MM.1S (cell line): ENCODE measurements at regions not wholly inside any gene's neighbourhood (a gene's known extent, or its start where the extent isn't known, plus 50 kb on each side); places are given as distances from the start of the nearest gene placed in this dataset.

ENCODE experiments used
- DNase-seq: peaks from one replicate; pipeline ENCODE4 v3.0.0-alpha.2; 2015
- H2AFZ ChIP-seq: fragments of 300-600 bp; sonication (generic); 2 replicates; pipeline ENCODE4 v1.6.0; 2016; ENCODE audit warnings: antibody characterized with exemption, low read length
- H3F3A ChIP-seq: fragments of 300-600 bp; sonication (generic); 2 replicates; pipeline ENCODE4 v1.6.1; 2016; ENCODE audit warnings: mild to moderate bottlenecking, antibody characterized with exemption, low read length, moderate library complexity, mixed read lengths; ENCODE audit not compliant: insufficient read depth
- H3K27ac ChIP-seq: fragments of 300-600 bp; sonication (generic); 2 replicates; pipeline ENCODE4 v1.5.1; 2016; ENCODE audit warnings: mild to moderate bottlenecking, low read length
- H3K27me3 ChIP-seq: fragments of 300-600 bp; sonication (generic); replicated peaks from 2 replicates; pipeline ENCODE4 v1.6.0; 2016; ENCODE audit warnings: low read length; ENCODE audit not compliant: insufficient read depth
- H3K36me3 ChIP-seq: fragments of 300-600 bp; sonication (generic); replicated peaks from 2 replicates; pipeline ENCODE4 v1.6.1; 2016; ENCODE audit warnings: mild to moderate bottlenecking, low read length, mixed read lengths; ENCODE audit not compliant: insufficient read depth
- H3K4me1 ChIP-seq: fragments of 300-600 bp; sonication (generic); 2 replicates; pipeline ENCODE4 v1.6.1; 2016; ENCODE audit warnings: low read length, mixed read lengths
- H3K4me2 ChIP-seq: fragments of 300-600 bp; sonication (generic); 2 replicates; pipeline ENCODE4 v1.6.0; 2016; ENCODE audit warnings: low read depth, low read length
- H3K4me3 ChIP-seq: fragments of 300-600 bp; sonication (generic); 2 replicates; pipeline ENCODE4 v1.5.1; 2016; ENCODE audit warnings: low read length, mixed read lengths
- H3K79me2 ChIP-seq: fragments of 300-600 bp; sonication (generic); 2 replicates; pipeline ENCODE4 v1.6.1; 2016; ENCODE audit warnings: mixed run types, low read length, mixed read lengths
- H3K9ac ChIP-seq: fragments of 300-600 bp; sonication (generic); 2 replicates; pipeline ENCODE4 v1.6.1; 2016; ENCODE audit warnings: low read length, mixed read lengths
- H3K9me2 ChIP-seq: fragments of 300-600 bp; sonication (generic); replicated peaks from 2 replicates; pipeline ENCODE4 v1.6.1; 2016; ENCODE audit warnings: mild to moderate bottlenecking, low read length, mixed read lengths; ENCODE audit not compliant: insufficient read depth
- H3K9me3 ChIP-seq: fragments of 300-600 bp; sonication (generic); replicated peaks from 2 replicates; pipeline ENCODE4 v1.6.1; 2016; ENCODE audit warnings: mild to moderate bottlenecking, low read length, mixed read lengths; ENCODE audit not compliant: insufficient read depth
- H4K20me1 ChIP-seq: fragments of 300-600 bp; sonication (generic); 2 replicates; pipeline ENCODE4 v1.6.1; 2016; ENCODE audit warnings: mild to moderate bottlenecking, low read length, moderate library complexity, mixed read lengths; ENCODE audit not compliant: insufficient read depth
- CTCF ChIP-seq: fragments of 300-600 bp; sonication (generic); IDR thresholded peaks from 2 replicates; pipeline ENCODE4 v1.5.1; 2016; ENCODE audit warnings: antibody characterized with exemption, low read length, mixed read lengths
- EZH2 ChIP-seq: fragments of 300-600 bp; sonication (generic); optimal IDR thresholded peaks from 2 replicates; pipeline ENCODE3; 2017; ENCODE audit warnings: low read depth, mild to moderate bottlenecking, antibody characterized with exemption, low read length, mixed read lengths
- EZH2phosphoT487 ChIP-seq: fragments of 300-600 bp; sonication (generic); IDR thresholded peaks from 2 replicates; pipeline ENCODE4 v1.6.1; 2018; ENCODE audit warnings: antibody characterized with exemption, low read length

- Histone ChIP-seq H3K9me2 (no peaks in the 10 kb centered on the region), H3K79me2 (no peaks in the 10 kb centered on the region), H3K27me3 (no peaks in the 10 kb centered on the region), H3K9me3 (no peaks in the 10 kb centered on the region), H3K4me1 (no peaks in the 10 kb centered on the region), H3K4me3 (no peak overlapping the region), H3K4me2 (no peak overlapping the region), H2AFZ (no peak overlapping the region), H3F3A (no peaks in the 10 kb centered on the region), H3K36me3 (no peaks in the 10 kb centered on the region), H3K9ac (no peak overlapping the region), H3K27ac (no peak overlapping the region), H4K20me1 (no peaks in the 10 kb centered on the region)
- no peak for DNase-seq
- TF ChIP-seq EZH2phosphoT487 (no peak), EZH2 (no peak), CTCF (no peak)
Observed at GRCh38 chr7:42686594-42687156, 225.2 kb downstream of the C7orf25 start.

GRCh38 chr7:42685911-42686310 lies 226.0 kb downstream of the C7orf25 start:
- Histone ChIP-seq H3K4me2 (no peak overlapping the region), H3K9me3 (no peaks in the 10 kb centered on the region), H3K4me1 (no peaks in the 10 kb centered on the region), H3K79me2 (no peaks in the 10 kb centered on the region), H3K9ac (no peak overlapping the region), H3K36me3 (no peaks in the 10 kb centered on the region), H3K27ac (no peak overlapping the region), H4K20me1 (no peaks in the 10 kb centered on the region), H3K4me3 (no peak overlapping the region), H3F3A (no peaks in the 10 kb centered on the region), H3K9me2 (no peaks in the 10 kb centered on the region), H3K27me3 (no peaks in the 10 kb centered on the region), H2AFZ (no peak overlapping the region)
- DNase-seq: no peak
- TF ChIP-seq EZH2phosphoT487: no peak
- no peak for TF ChIP-seq EZH2
- TF ChIP-seq CTCF: no peak

GRCh38 chr7:42677751-42678699 lies 233.8 kb downstream of the C7orf25 start:
- Histone ChIP-seq H3K4me3 (no peak overlapping the region), H3K79me2 (no peaks in the 10 kb centered on the region), H3K27ac (no peak overlapping the region), H2AFZ (no peak overlapping the region), H3K27me3 (no peaks in the 10 kb centered on the region), H3K4me2 (no peak overlapping the region), H3K9ac (no peak overlapping the region), H4K20me1 (no peaks in the 10 kb centered on the region), H3F3A (no peaks in the 10 kb centered on the region), H3K9me3 (no peaks in the 10 kb centered on the region), H3K36me3 (no peaks in the 10 kb centered on the region), H3K4me1 (peaks cover 5% of the 10 kb centered on the region; the same call in 1 of the 2 replicates), H3K9me2 (no peaks in the 10 kb centered on the region)
- no peak for DNase-seq
- no peak for TF ChIP-seq CTCF
- no peak for TF ChIP-seq EZH2phosphoT487
- TF ChIP-seq EZH2: no peak
